ENCODE measurements at regions not wholly inside any gene's neighbourhood (a gene's known extent, or its start where the extent isn't known, plus 50 kb on each side); places are given as distances from the start of the nearest gene placed in this dataset.

DNA sequence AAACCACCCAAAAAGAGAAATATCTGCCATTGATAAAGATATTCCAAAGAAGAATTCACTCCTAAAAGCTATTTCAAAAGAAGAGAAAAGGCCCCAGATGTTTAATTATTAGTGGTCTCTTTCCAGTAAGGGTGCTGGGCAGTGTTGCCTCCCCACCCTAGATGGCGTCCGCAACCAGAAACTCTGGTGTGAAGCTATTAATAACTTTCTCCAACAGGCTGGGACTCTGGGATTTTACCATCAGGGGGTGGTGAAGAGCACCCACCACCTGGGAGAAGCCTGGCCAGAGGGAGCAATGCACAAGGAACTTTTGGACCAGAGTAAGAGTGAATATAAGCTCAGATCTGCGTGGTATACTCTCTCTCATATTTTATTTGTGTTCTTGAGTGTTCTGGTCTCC is 115.4 kb upstream of the TIAM1 start:
- TF ChIP-seq POLR2AphosphoS5 (IDR thresholded peaks at IDR 0.05; ENCODE audit: low read depth, low read length) (no peak), POLR2A (IDR thresholded peaks at IDR 0.05; ENCODE audit: low read depth, low read length) (no peak)
